K562 (cell line): ENCODE measurements at regions not wholly inside any gene's neighbourhood (a gene's known extent, or its start where the extent isn't known, plus 50 kb on each side); places are given as distances from the start of the nearest gene placed in this dataset.

ENCODE experiments used
- ATAC-seq: fragments of 200-7000 bp; cut with Tn5 transposase; 3 replicates; pipeline ENCODE4 v1.9.1; 2020; ENCODE audit warnings: moderate library complexity
- BruUV-seq: library from RNA; stranded (reverse); fragments of 400-500 nt; replicated peaks from 2 replicates; lab custom pipeline; 2021; lab: Mats Ljungman, UMichigan
- CTCF ChIA-PET: fragments of 300-600 bp; formaldehyde crosslinking; extraction: SDS; loops from one replicate; lab custom pipeline; 2021; ENCODE audit warnings: low intra/inter-chr PET ratio; lab: Yijun Ruan, JAX
- POLR2A ChIA-PET: fragments of 300-600, 350-650 bp; sonication (Branson Sonifier 250); formaldehyde crosslinking; extraction: SDS; loops from one replicate; lab custom pipeline; 2021; ENCODE audit warnings: antibody characterized with exemption, inconsistent platforms; lab: Yijun Ruan, JAX
- DNase-seq, 4 experiments: peaks; one replicate each; pipeline versions ENCODE4 v3.0.0 to v3.0.0-alpha.2; 2011 to 2018; ENCODE audit warnings: low spot score in 3 of 4, mixed read lengths in 3 of 4; ENCODE audit errors: extremely low read depth in 1 of 4
- FAIRE-seq: peaks from 2 replicates; lab custom pipeline; 2011; peaks lifted over from hg19 to GRCh38; lab: Jason Lieb, UNC
- H2AFZ ChIP-seq: 2 replicates; pipeline ENCODE4 v1.6.0; 2011; ENCODE audit warnings: low read depth, low read length, control low read depth, inconsistent platforms
- H3K27ac ChIP-seq: fragments of 200-600 bp; 3 replicates; pipeline ENCODE4 v1.8.0; 2011; ENCODE audit warnings: low read depth, mild to moderate bottlenecking, control low read depth, inconsistent platforms, low read length, moderate library complexity, mixed read lengths; ENCODE audit errors: extremely low read depth
- H3K27me3 ChIP-seq, 2 experiments: fragments of 300-600 bp in 1 of 2; 2 replicates in 1 of 2; 3 replicates in 1 of 2; pipeline versions ENCODE4 v1.6.0 to v1.8.0; 2011; ENCODE audit warnings: inconsistent platforms in 2 of 2, low read length in 2 of 2, mild to moderate bottlenecking in 1 of 2, mixed read lengths in 1 of 2, moderate library complexity in 1 of 2; ENCODE audit not compliant: control insufficient read depth in 2 of 2, insufficient read depth in 2 of 2
- H3K36me3 ChIP-seq: fragments of 300-600 bp; 3 replicates; pipeline ENCODE4 v1.8.0; 2011; ENCODE audit warnings: mild to moderate bottlenecking, low read length, inconsistent platforms; ENCODE audit not compliant: control insufficient read depth, insufficient read depth
- H3K4me1 ChIP-seq, 2 experiments: fragments of 200-600 bp in 1 of 2; replicated peaks in 1 of 2; 2 replicates in 1 of 2; 3 replicates in 1 of 2; pipeline versions ENCODE4 v1.5.1 to v1.8.0; 2011; ENCODE audit warnings: inconsistent platforms in 2 of 2, low read length in 2 of 2, mild to moderate bottlenecking in 1 of 2, mixed read lengths in 1 of 2, moderate library complexity in 1 of 2; ENCODE audit not compliant: control insufficient read depth in 2 of 2, insufficient read depth in 2 of 2
- H3K4me2 ChIP-seq: 2 replicates; pipeline ENCODE4 v1.6.1; 2011; ENCODE audit warnings: low read length, control low read depth, inconsistent platforms, mixed read lengths; ENCODE audit not compliant: insufficient read depth
- H3K4me3 ChIP-seq: fragments of 200-600 bp; sonication (generic), shearing (Covaris generic); 2 replicates; pipeline ENCODE4 v1.5.1; 2016; ENCODE audit warnings: control low read depth, inconsistent platforms
- H3K79me2 ChIP-seq: fragments of 200-600 bp; 3 replicates; pipeline ENCODE4 v1.8.0; 2011; ENCODE audit warnings: low read length, inconsistent platforms; ENCODE audit not compliant: control insufficient read depth, insufficient read depth
- H3K9ac ChIP-seq, 2 experiments: 2 replicates each; pipeline versions ENCODE4 v1.6.0 to v1.6.1; 2011; ENCODE audit warnings: low read depth in 2 of 2, low read length in 2 of 2, control low read depth in 1 of 2, inconsistent platforms in 1 of 2, mild to moderate bottlenecking in 1 of 2, mixed read lengths in 1 of 2; ENCODE audit not compliant: insufficient read depth in 1 of 2
- H3K9me1 ChIP-seq: one replicate; pipeline ENCODE4 v1.6.0; 2011; ENCODE audit warnings: inconsistent platforms, mild to moderate bottlenecking, low read length, moderate library complexity; ENCODE audit not compliant: control insufficient read depth, insufficient read depth
- H3K9me3 ChIP-seq: replicated peaks from 2 replicates; pipeline ENCODE4 v1.5.1; 2011; ENCODE audit warnings: low read depth, low read length, inconsistent platforms; ENCODE audit not compliant: control insufficient read depth, insufficient read depth
- H4K20me1 ChIP-seq: replicated peaks from 2 replicates; pipeline ENCODE4 v1.6.1; 2011; ENCODE audit warnings: low read length, inconsistent platforms, mixed read lengths; ENCODE audit not compliant: control insufficient read depth, insufficient read depth
- FOXJ3 ChIP-seq: sonication (generic); formaldehyde crosslinking; IDR thresholded peaks from 2 replicates; pipeline ENCODE4 v1.4.0; 2020; ENCODE audit warnings: mild to moderate bottlenecking, missing genetic modification reagents
- HCFC1 ChIP-seq: IDR thresholded peaks from 2 replicates; pipeline ENCODE4 v1.6.1; 2012; ENCODE audit warnings: low read depth, low read length, improper control_type of control experiment
- IRF9 ChIP-seq: fragments of 450-650 bp; IDR thresholded peaks from 2 replicates; pipeline ENCODE4 v1.6.1; 2016; ENCODE audit warnings: missing biosample characterization, missing genetic modification characterization
- NR2C2 ChIP-seq, 2 experiments: fragments of 200-800 bp in 1 of 2; sonication (Bioruptor generic) in 1 of 2; sonication (generic) in 1 of 2; formaldehyde crosslinking in 1 of 2; IDR thresholded peaks; 2 replicates each; pipeline versions ENCODE4 v1.6.1 to v1.8.0; 2016 to 2022; ENCODE audit warnings: mild to moderate bottlenecking in 1 of 2, missing compliant biosample characterization in 1 of 2, missing genetic modification characterization in 1 of 2, missing genetic modification reagents in 1 of 2
- POLR3G ChIP-seq: IDR thresholded peaks from 2 replicates; pipeline ENCODE4 v1.6.1; 2011; ENCODE audit not compliant: insufficient read length, insufficient replicate concordance; ENCODE audit errors: extremely low read depth
- SIN3A ChIP-seq, 2 experiments: fragments of 150-350 bp in 1 of 2; IDR thresholded peaks; 2 replicates each; pipeline ENCODE4 v1.6.1; 2011 to 2016; ENCODE audit warnings: borderline replicate concordance in 2 of 2, low read depth in 2 of 2, low read length in 2 of 2, mild to moderate bottlenecking in 2 of 2, moderate library complexity in 2 of 2; ENCODE audit not compliant: control insufficient read depth in 1 of 2
- ZBTB12 ChIP-seq: fragments of 250-450 bp; sonication (Bioruptor Pico); IDR thresholded peaks from 2 replicates; pipeline ENCODE4 v1.4.0; 2020
- ZNF318 ChIP-seq, 2 experiments: fragments of 450-650 bp; IDR thresholded peaks; 2 replicates each; pipeline ENCODE4 v1.6.1; 2016; ENCODE audit warnings: mild to moderate bottlenecking in 2 of 2, borderline replicate concordance in 1 of 2, low read depth in 1 of 2, moderate library complexity in 1 of 2
- ZNF75A ChIP-seq: fragments of 450-650 bp; formaldehyde crosslinking; IDR thresholded peaks from 2 replicates; pipeline ENCODE4 v1.4.0; 2020; ENCODE audit warnings: mild to moderate bottlenecking
- WGBS: fragments of 100-300 bp; shearing (Covaris generic); methylation state at CpG from one replicate; pipeline ENCODE4 v1.1.6; 2016; ENCODE audit warnings: low coverage, mixed read lengths; ENCODE audit not compliant: insufficient coverage; ENCODE audit errors: missing lambda C conversion rate; 5-methylcytosine and 5-hydroxymethylcytosine counted together
- in situ Hi-C: fragments of 300-500 bp; cut with MboI; formaldehyde crosslinking; loops from 4 replicates; pipeline ENCODE4 v1.15.0; 2018; ENCODE audit warnings: inconsistent platforms, mixed read lengths
- intact Hi-C: fragments of 100-400 bp; cut with micrococcal nuclease; formaldehyde crosslinking; loops from 2 replicates; pipeline ENCODE4 v1.14.2; 2022

GRCh38 chr2:217048730-217049129, 188.9 kb upstream of the TNP1 start:
- 20% methylated on average over 1 of the region's 1 CpG for WGBS
- ChIA-PET POLR2A (interaction anchor here (0.5 to 0.6 kb wide), 3 partner anchors 41 to 313 kb away, joined by 3 read pairs; no protein-coding TSS in a partner anchor), CTCF (no interaction called here)
- no peaks in the 10 kb centered on the region; a peak in 1 of 5 replicates for H3K27me3 ChIP-seq
- no peaks in the 10 kb centered on the region for H4K20me1 ChIP-seq
- no peaks in the 10 kb centered on the region for H3K9me1 ChIP-seq
- ATAC-seq, result no peak
- no peak for FAIRE-seq
- intact Hi-C loops (no loop called here), in situ Hi-C loops (no loop called here)
- H3K79me2 ChIP-seq, result no peaks in the 10 kb centered on the region
- no peak for DNase-seq
- H3K27ac ChIP-seq, result no peak overlapping the region
- no TSS peak for BruUV-seq
- no peaks in the 10 kb centered on the region for H3K9me3 ChIP-seq
- no peak overlapping the region for H2AFZ ChIP-seq
- no peak overlapping the region for H3K4me2 ChIP-seq
- no peaks in the 10 kb centered on the region for H3K36me3 ChIP-seq
- H3K4me1 ChIP-seq, result 0 out of 5 replicates have a peak, but pooled peaks cover 0 to 6% of the 10 kb centered on the region in 2 experiments
- H3K9ac ChIP-seq, result no peak overlapping the region
- no peak overlapping the region for H3K4me3 ChIP-seq
- TF ChIP-seq SIN3A (IDR thresholded peaks at IDR 0.05; ENCODE audit: borderline replicate concordance in 2 of 2, control insufficient read depth in 1 of 2, low read depth in 2 of 2, low read length in 2 of 2) (no peak), ZNF75A (CRISPR knock-in tag) (no peak), HCFC1 (no peak), POLR3G (no peak), ZNF318 (IDR thresholded peaks at IDR 0.05; ENCODE audit: borderline replicate concordance in 1 of 2, low read depth in 1 of 2) (no peak), IRF9 (tag) (no peak), NR2C2 (CRISPR knock-in tag; IDR thresholded peaks at IDR 0.05) (no peak), NR2C2 (tag; IDR thresholded peaks at IDR 0.05) (no peak), FOXJ3 (CRISPR knock-in tag) (no peak), ZBTB12 (CRISPR knock-in tag) (no peak)
